ENCODE measurements at regions not wholly inside any gene's neighbourhood (a gene's known extent, or its start where the extent isn't known, plus 50 kb on each side); places are given as distances from the start of the nearest gene placed in this dataset.

DNA sequence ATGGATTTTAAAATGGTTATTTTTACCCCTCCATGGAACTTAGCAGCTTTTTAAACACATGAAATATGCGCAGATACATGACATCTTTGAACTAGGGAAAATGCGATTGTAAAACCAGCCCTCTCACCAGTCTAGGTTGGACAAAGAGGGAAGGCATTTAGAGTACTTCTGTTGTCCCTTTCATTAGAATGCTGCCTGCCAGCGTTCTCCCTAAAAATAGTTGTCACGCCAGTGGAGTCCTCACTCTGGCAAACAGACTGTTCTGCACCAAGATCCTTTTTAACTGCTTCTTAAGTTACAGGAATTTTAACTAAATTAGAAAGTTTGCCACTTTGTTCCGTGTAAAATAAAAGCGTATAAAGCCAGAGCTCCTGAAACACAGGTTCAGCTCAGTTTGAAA, 295.3 kb downstream of the VPS13C start:
- TF ChIP-seq TCF7L2 (IDR thresholded peaks at IDR 0.05; ENCODE audit: borderline replicate concordance, extremely low read depth, insufficient read depth, insufficient read length) (no peak), CBX3 (IDR thresholded peaks at IDR 0.05; ENCODE audit: low read depth) (no peak), SP1 (IDR thresholded peaks at IDR 0.05; ENCODE audit: low read depth) (no peak), SIN3A (IDR thresholded peaks at IDR 0.05; ENCODE audit: low read depth) (no peak), EZH2 (IDR thresholded peaks at IDR 0.05) (no peak), JUND (IDR thresholded peaks at IDR 0.05) (no peak), ZNF274 (IDR thresholded peaks at IDR 0.05; ENCODE audit: low read depth, low read length) (no peak), POLR2A (IDR thresholded peaks at IDR 0.05; ENCODE audit: borderline replicate concordance, extremely low read depth, insufficient read depth, insufficient read length) (no peak), POLR2AphosphoS5 (IDR thresholded peaks at IDR 0.05; ENCODE audit: low read depth, low read length) (no peak), SRF (IDR thresholded peaks at IDR 0.05; ENCODE audit: low read depth) (no peak), EZH2phosphoT487 (IDR thresholded peaks at IDR 0.05; ENCODE audit: borderline replicate concordance) (no peak)
- TF ChIP-seq, protein P1, sequence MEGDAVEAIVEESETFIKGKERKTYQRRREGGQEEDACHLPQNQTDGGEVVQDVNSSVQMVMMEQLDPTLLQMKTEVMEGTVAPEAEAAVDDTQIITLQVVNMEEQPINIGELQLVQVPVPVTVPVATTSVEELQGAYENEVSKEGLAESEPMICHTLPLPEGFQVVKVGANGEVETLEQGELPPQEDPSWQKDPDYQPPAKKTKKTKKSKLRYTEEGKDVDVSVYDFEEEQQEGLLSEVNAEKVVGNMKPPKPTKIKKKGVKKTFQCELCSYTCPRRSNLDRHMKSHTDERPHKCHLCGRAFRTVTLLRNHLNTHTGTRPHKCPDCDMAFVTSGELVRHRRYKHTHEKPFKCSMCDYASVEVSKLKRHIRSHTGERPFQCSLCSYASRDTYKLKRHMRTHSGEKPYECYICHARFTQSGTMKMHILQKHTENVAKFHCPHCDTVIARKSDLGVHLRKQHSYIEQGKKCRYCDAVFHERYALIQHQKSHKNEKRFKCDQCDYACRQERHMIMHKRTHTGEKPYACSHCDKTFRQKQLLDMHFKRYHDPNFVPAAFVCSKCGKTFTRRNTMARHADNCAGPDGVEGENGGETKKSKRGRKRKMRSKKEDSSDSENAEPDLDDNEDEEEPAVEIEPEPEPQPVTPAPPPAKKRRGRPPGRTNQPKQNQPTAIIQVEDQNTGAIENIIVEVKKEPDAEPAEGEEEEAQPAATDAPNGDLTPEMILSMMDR (IDR thresholded peaks at IDR 0.05 in 2 of 3, conservative IDR thresholded peaks at IDR 0.05 in 1 of 3; ENCODE audit: borderline replicate concordance in 1 of 3, insufficient read depth in 1 of 3, low read depth in 2 of 3, low read length in 2 of 3), result no peak
- TF ChIP-seq, protein P2, sequence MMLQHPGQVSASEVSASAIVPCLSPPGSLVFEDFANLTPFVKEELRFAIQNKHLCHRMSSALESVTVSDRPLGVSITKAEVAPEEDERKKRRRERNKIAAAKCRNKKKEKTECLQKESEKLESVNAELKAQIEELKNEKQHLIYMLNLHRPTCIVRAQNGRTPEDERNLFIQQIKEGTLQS (IDR thresholded peaks at IDR 0.05), result no peak
